ENCODE measurements at regions not wholly inside any gene's neighbourhood (a gene's known extent, or its start where the extent isn't known, plus 50 kb on each side); places are given as distances from the start of the nearest gene placed in this dataset.

GRCh38 chr2:191572319-191572718 is 105.6 kb upstream of the NABP1 start:
- TF ChIP-seq EZH2 (IDR thresholded peaks at IDR 0.05; ENCODE audit: borderline replicate concordance, low read length) = no peak
- TF ChIP-seq CTCF (IDR thresholded peaks at IDR 0.05; ENCODE audit: low read length) = no peak
- Histone ChIP-seq H3K79me2 (ENCODE audit: insufficient read depth, low read length) (no peaks in the 10 kb centered on the region), H3K27me3 (ENCODE audit: insufficient read depth, low read length) (no peaks in the 10 kb centered on the region), H3K9me2 (ENCODE audit: low read depth, low read length) (no peaks in the 10 kb centered on the region), H2AFZ (ENCODE audit: low read length) (no peak overlapping the region), H3K4me3 (ENCODE audit: low read depth, low read length, poor library complexity, severe bottlenecking) (no peak overlapping the region), H3K9me3 (ENCODE audit: low read length) (no peaks in the 10 kb centered on the region), H3F3A (ENCODE audit: insufficient read depth, low read length) (no peaks in the 10 kb centered on the region), H3K27ac (ENCODE audit: low read depth, low read length, poor library complexity, severe bottlenecking) (no peak overlapping the region), H3K36me3 (ENCODE audit: insufficient read depth, low read length) (no peaks in the 10 kb centered on the region), H3K9ac (ENCODE audit: low read length) (no peak overlapping the region), H3K4me1 (ENCODE audit: insufficient read depth, low read length, severe bottlenecking) (no peaks in the 10 kb centered on the region), H4K20me1 (ENCODE audit: insufficient read depth, low read length) (no peaks in the 10 kb centered on the region), H3K4me2 (ENCODE audit: low read length) (no peak overlapping the region)

GRCh38 chr2:191573216-191573615 is 104.7 kb upstream of the NABP1 start:
- no peak overlapping the region for H3K4me2 ChIP-seq (ENCODE audit: low read length)
- no peak for TF ChIP-seq CTCF (IDR thresholded peaks at IDR 0.05; ENCODE audit: low read length)
- no peak for TF ChIP-seq EZH2 (IDR thresholded peaks at IDR 0.05; ENCODE audit: borderline replicate concordance, low read length)
- H4K20me1 ChIP-seq (ENCODE audit: insufficient read depth, low read length) = no peaks in the 10 kb centered on the region
- H3K27me3 ChIP-seq (ENCODE audit: insufficient read depth, low read length) = no peaks in the 10 kb centered on the region
- no peak overlapping the region for H3K9ac ChIP-seq (ENCODE audit: low read length)
- H3K9me3 ChIP-seq (ENCODE audit: low read length) = no peaks in the 10 kb centered on the region
- no peaks in the 10 kb centered on the region for H3K9me2 ChIP-seq (ENCODE audit: low read depth, low read length)
- no peaks in the 10 kb centered on the region for H3F3A ChIP-seq (ENCODE audit: insufficient read depth, low read length)
- H3K4me1 ChIP-seq (ENCODE audit: insufficient read depth, low read length, severe bottlenecking) = no peaks in the 10 kb centered on the region
- no peaks in the 10 kb centered on the region for H3K36me3 ChIP-seq (ENCODE audit: insufficient read depth, low read length)
- no peak overlapping the region for H3K27ac ChIP-seq (ENCODE audit: low read depth, low read length, poor library complexity, severe bottlenecking)
- H3K4me3 ChIP-seq (ENCODE audit: low read depth, low read length, poor library complexity, severe bottlenecking) = no peak overlapping the region
- H2AFZ ChIP-seq (ENCODE audit: low read length) = no peak overlapping the region
- H3K79me2 ChIP-seq (ENCODE audit: insufficient read depth, low read length) = no peaks in the 10 kb centered on the region

GRCh38 chr2:191574232-191574631 is 103.7 kb upstream of the NABP1 start:
- H3K4me1 ChIP-seq (ENCODE audit: insufficient read depth, low read length, severe bottlenecking) = no peaks in the 10 kb centered on the region

More at GRCh38 chr2:191574232-191574631, 103.7 kb upstream of the NABP1 start:
- H3K36me3 ChIP-seq (ENCODE audit: insufficient read depth, low read length) = no peaks in the 10 kb centered on the region
- H3K9ac ChIP-seq (ENCODE audit: low read length) = no peak overlapping the region
- H3K9me2 ChIP-seq (ENCODE audit: low read depth, low read length) = no peaks in the 10 kb centered on the region
- H3K79me2 ChIP-seq (ENCODE audit: insufficient read depth, low read length) = no peaks in the 10 kb centered on the region
- H3F3A ChIP-seq (ENCODE audit: insufficient read depth, low read length) = no peaks in the 10 kb centered on the region
- no peaks in the 10 kb centered on the region for H3K27me3 ChIP-seq (ENCODE audit: insufficient read depth, low read length)
- H2AFZ ChIP-seq (ENCODE audit: low read length) = no peak overlapping the region
- H3K4me3 ChIP-seq (ENCODE audit: low read depth, low read length, poor library complexity, severe bottlenecking) = no peak overlapping the region
- H3K27ac ChIP-seq (ENCODE audit: low read depth, low read length, poor library complexity, severe bottlenecking) = no peak overlapping the region
- TF ChIP-seq CTCF (IDR thresholded peaks at IDR 0.05; ENCODE audit: low read length) (no peak), EZH2 (IDR thresholded peaks at IDR 0.05; ENCODE audit: borderline replicate concordance, low read length) (no peak)
- no peak overlapping the region for H3K4me2 ChIP-seq (ENCODE audit: low read length)
- H3K9me3 ChIP-seq (ENCODE audit: low read length) = no peaks in the 10 kb centered on the region
- H4K20me1 ChIP-seq (ENCODE audit: insufficient read depth, low read length) = no peaks in the 10 kb centered on the region
